Astrocyte (in vitro differentiated cells and primary cell): ENCODE measurements at regions not wholly inside any gene's neighbourhood (a gene's known extent, or its start where the extent isn't known, plus 50 kb on each side); places are given as distances from the start of the nearest gene placed in this dataset.

Source experiments
- CTCF ChIP-seq: IDR thresholded peaks from 2 replicates; pipeline ENCODE4 v1.5.1; 2011; ENCODE audit warnings: low read depth, mild to moderate bottlenecking, inconsistent platforms, low read length, moderate library complexity; ENCODE audit not compliant: insufficient read depth
- EZH2 ChIP-seq: IDR thresholded peaks from 2 replicates; pipeline ENCODE4 v1.6.1; 2012; ENCODE audit warnings: mild to moderate bottlenecking, low read length, inconsistent platforms; ENCODE audit not compliant: insufficient read depth

- TF ChIP-seq EZH2 (no peak), CTCF (no peak)
Observed at GRCh38 chr11:116688202-116688540, 84.6 kb downstream of the BUD13 start.
